T-helper 17 cell (primary cell): ENCODE measurements at regions not wholly inside any gene's neighbourhood (a gene's known extent, or its start where the extent isn't known, plus 50 kb on each side); places are given as distances from the start of the nearest gene placed in this dataset.
"Not testable (repeated sequence)": the region's sequence is repeated elsewhere in the genome, so short reads cannot be mapped to it uniquely, and the experiment has no call there.

Experiments
- ATAC-seq: fragments of 150-1000 bp; cut with Tn5 transposase; 2 replicates; pipeline ENCODE4 v1.10.0; 2021; ENCODE audit warnings: mild to moderate bottlenecking, moderate library complexity
- DNase-seq, 3 donors: peaks; one replicate each; pipeline versions ENCODE4 v3.0.0 to v3.0.0-alpha.2; 2020 to 2021
- H3K9me3 ChIP-seq: one replicate; pipeline ENCODE4 v1.7.0; 2013; ENCODE audit warnings: low read length, mild to moderate bottlenecking; ENCODE audit not compliant: control insufficient read depth, poor library complexity, severe bottlenecking
- H3K27ac Mint-ChIP-seq: one replicate; pipeline ENCODE4 v1.8.0; 2022; ENCODE audit warnings: mild to moderate bottlenecking, moderate library complexity, mixed read lengths
- H3K27me3 Mint-ChIP-seq: one replicate; pipeline ENCODE4 v1.8.0; 2022; ENCODE audit warnings: mixed read lengths
- H3K36me3 Mint-ChIP-seq: one replicate; pipeline ENCODE4 v1.8.0; 2022; ENCODE audit warnings: low read depth, mixed read lengths
- H3K4me1 Mint-ChIP-seq: one replicate; pipeline ENCODE4 v1.8.0; 2022; ENCODE audit warnings: mild to moderate bottlenecking, mixed read lengths
- H3K4me3 Mint-ChIP-seq: one replicate; pipeline ENCODE4 v1.8.0; 2022; ENCODE audit warnings: mild to moderate bottlenecking, moderate library complexity, mixed read lengths

DNA sequence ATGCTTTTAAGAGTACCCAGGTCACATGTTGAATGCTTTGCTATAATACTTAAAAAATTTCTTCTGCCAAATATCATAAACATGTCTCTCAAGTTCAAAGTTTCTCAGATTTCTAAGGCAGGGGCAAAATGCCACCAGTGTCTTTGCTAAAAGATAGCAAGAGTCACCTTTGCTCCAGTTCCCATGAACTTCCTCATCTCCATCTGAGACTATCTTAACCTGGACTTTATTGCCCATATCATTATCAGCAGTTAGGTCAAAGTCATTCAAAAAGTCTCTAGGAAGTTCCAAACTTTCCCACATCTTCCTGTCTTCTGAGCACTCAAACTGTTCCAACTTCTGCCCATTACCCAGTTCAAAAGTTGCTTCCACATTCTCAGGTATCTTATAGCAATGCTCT, 307.6 kb upstream of the TNC start:
- no peak overlapping the region for H3K4me3 Mint-ChIP-seq
- H3K27me3 Mint-ChIP-seq, result no peaks in the 10 kb centered on the region
- H3K9me3 ChIP-seq, result no peaks in the 10 kb centered on the region
- no peaks in the 10 kb centered on the region for H3K36me3 Mint-ChIP-seq
- H3K4me1 Mint-ChIP-seq, result no peaks in the 10 kb centered on the region
- DNase-seq (no peak), ATAC-seq (no peak)
- no peak overlapping the region for H3K27ac Mint-ChIP-seq

DNA sequence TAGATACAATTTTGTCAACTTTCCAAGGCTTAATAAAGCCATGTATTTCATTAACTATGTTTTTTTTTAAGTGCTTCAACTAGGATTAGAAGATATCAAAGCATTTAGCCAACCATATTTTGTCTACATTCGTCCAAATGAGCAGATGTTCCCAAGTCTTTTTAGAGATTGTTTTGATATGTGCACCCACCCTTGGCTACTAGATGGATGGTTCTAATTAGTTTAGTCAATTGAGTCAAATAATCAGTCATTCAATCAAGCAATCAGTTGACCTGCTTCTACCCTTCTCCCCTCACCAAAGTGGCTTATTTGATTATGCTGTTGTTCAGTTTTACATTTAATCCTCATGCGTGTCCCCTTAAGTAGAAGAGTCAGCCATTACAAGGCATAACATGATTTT, 319.5 kb upstream of the TNC start:
- ATAC-seq, result no peak
- H3K9me3 ChIP-seq, result no peaks in the 10 kb centered on the region
- DNase-seq, result no peak
- Mint-ChIP-seq H3K27me3 (no peaks in the 10 kb centered on the region), H3K27ac (no peak overlapping the region), H3K4me1 (no peaks in the 10 kb centered on the region), H3K36me3 (no peaks in the 10 kb centered on the region), H3K4me3 (no peak overlapping the region)

DNA sequence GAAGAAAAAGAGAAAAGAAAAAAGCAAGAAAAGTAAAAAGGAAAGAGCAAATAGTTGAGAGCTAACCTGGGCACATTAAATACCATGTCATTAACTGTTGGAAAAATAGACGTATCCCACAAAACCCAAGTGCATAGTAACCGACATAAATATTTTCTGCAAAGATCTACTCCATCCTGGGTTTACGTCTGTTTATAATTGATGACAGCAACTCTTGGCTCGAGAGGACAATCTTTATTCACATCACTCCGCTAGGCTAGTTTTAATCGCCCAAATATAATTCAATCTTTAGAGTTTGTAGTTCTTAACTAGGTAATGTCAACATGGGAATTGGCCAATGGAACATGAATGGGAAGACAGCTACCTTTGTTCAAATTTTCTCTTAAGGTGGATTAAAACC, 321.7 kb upstream of the TNC start:
- no peak overlapping the region for H3K27ac Mint-ChIP-seq

DNA sequence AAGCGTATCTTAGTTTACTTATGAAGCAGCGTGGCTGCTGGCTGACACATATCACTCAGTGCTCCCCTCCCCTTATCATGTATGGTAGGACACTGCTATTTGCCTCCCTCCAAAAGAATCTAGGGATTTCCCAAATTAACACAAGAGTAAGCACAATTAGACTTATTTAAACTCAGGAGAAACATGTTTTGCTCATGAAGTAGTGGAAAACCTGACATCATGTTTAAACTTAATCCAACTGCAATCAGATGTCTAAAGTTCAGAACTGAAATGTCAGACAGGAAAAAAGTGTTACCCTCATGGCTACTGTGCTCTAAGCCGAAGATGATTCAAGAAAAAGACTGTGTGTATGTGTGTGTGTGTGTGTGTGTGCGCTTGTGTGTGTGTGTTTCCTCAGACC, 324.1 kb upstream of the TNC start:
- H3K9me3 ChIP-seq, result no peaks in the 10 kb centered on the region
- ATAC-seq (no peak), DNase-seq (no peak)
- no peak overlapping the region for H3K27ac Mint-ChIP-seq
- H3K36me3 Mint-ChIP-seq, result no peaks in the 10 kb centered on the region
- H3K4me1 Mint-ChIP-seq, result no peaks in the 10 kb centered on the region
- no peak overlapping the region for H3K4me3 Mint-ChIP-seq
- no peaks in the 10 kb centered on the region for H3K27me3 Mint-ChIP-seq

More for the DNA sequence above, 321.7 kb upstream of the TNC start:
- Mint-ChIP-seq H3K36me3 (no peaks in the 10 kb centered on the region), H3K27me3 (no peaks in the 10 kb centered on the region), H3K4me3 (no peak overlapping the region), H3K4me1 (no peaks in the 10 kb centered on the region)
- no peaks in the 10 kb centered on the region for H3K9me3 ChIP-seq
- ATAC-seq (no peak), DNase-seq (no peak)

DNA sequence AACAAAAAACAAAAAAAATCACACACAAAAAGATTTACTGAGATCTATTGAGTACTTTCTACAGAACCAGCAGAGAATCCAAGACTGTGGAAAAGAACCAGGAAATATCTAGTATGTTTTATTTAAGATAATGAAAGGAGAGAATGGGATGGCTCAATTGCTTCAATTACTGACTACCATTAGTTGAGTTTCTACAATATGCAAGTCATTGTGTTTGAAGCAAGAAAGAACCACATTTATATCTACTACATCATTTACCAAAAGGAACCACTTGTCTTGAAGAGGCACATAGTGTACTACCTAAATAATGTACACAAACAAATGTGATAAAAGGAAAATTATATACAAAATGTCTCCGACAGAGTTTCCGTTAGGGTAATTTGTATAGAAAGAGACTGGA, 325.9 kb upstream of the TNC start:
- Mint-ChIP-seq H3K27me3 (no peaks in the 10 kb centered on the region), H3K4me1 (no peaks in the 10 kb centered on the region), H3K4me3 (no peak overlapping the region), H3K27ac (no peak overlapping the region), H3K36me3 (no peaks in the 10 kb centered on the region)
- no peak for DNase-seq
- no peaks in the 10 kb centered on the region for H3K9me3 ChIP-seq
- no peak for ATAC-seq

DNA sequence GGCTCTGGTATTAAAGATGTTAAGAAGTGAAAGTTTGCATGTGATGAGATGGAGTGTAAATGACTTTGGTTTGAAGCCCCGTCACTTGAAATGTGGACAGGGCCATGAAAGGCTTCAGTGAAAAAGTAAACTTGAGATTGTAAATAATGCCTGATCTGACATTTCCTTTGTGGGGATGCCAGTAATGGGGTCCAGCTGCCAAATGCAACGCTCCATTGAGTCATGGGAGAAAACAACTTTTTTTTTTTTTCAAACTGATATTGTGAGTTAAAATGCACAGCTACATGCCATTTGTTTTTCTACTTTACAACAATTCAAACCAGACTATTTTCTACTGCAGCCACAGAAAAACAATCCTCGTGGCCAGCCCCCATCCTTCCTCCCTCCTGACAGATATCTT, 327.0 kb upstream of the TNC start:
- Mint-ChIP-seq H3K4me3 (no peak overlapping the region), H3K4me1 (no peaks in the 10 kb centered on the region), H3K27ac (no peak overlapping the region), H3K27me3 (no peaks in the 10 kb centered on the region), H3K36me3 (no peaks in the 10 kb centered on the region)
- DNase-seq, result no peak
- no peak for ATAC-seq
- no peaks in the 10 kb centered on the region for H3K9me3 ChIP-seq

DNA sequence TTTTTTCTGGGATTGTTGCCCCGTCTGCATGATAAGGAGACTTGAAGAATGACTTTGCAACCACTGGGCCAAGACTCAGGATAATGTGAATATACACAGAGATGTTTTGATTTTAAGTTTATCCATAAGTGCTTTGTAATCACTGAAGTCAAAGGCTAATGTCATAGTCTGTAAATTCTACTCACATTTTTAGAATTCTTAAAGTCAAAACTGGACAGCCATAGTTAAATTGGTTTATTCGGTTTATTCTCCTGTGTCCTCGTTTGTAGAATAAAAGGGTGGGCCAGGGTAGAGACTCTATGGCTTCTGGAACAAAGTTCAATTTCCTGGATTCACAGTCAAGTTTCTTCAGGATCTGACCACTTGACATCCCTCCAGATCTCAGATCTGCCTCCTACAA, 327.7 kb upstream of the TNC start:
- Mint-ChIP-seq H3K4me3 (no peak overlapping the region), H3K27ac (no peak overlapping the region), H3K36me3 (no peaks in the 10 kb centered on the region), H3K27me3 (no peaks in the 10 kb centered on the region), H3K4me1 (no peaks in the 10 kb centered on the region)
- ATAC-seq, result no peak
- no peak for DNase-seq
- H3K9me3 ChIP-seq, result no peaks in the 10 kb centered on the region

DNA sequence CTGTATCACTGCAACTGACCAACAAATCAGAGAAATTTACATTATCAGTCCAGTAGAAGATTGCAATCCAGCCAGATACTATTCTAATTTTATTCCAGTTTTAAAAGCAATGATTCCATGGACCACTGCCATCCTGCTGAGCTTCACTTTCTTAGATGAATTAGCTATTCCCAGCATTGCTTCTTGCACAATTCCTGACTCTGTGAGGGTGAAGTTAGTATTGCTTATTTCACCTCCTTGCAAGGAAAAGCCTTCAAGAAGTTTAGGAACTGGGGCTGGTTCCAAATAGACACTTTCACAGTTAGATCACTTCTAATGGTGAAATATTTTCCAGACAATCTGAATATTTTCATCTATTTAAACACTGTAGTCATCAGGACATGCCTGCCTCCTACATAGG, 338.6 kb upstream of the TNC start:
- DNase-seq (no peak), ATAC-seq (no peak)
- peaks cover 43% of the 10 kb centered on the region for H3K27me3 Mint-ChIP-seq
- no peak overlapping the region for H3K27ac Mint-ChIP-seq
- H3K4me3 Mint-ChIP-seq, result no peak overlapping the region
- H3K9me3 ChIP-seq, result no peaks in the 10 kb centered on the region
- H3K36me3 Mint-ChIP-seq, result peaks cover 3% of the 10 kb centered on the region
- no peaks in the 10 kb centered on the region for H3K4me1 Mint-ChIP-seq

DNA sequence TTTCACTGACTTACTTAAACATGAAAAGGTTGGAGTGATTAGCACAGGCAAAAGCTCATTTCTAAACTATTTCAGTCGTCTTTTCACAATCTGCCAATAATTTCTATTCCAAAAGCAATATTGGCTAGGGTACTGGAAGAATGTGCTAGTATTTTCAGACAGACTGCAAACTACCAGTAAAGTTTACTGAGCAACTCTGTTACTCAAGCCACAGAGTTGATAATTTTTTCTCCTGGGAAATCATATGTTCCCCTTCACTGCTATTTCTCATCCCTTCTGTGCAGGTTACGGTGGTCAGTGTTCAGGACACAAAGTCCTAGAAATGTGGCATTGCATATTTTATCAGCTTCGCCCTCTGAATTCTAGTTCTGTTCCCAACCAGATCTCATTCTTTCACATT, 343.3 kb upstream of the TNC start:
- no peaks in the 10 kb centered on the region for H3K4me1 Mint-ChIP-seq
- H3K27ac Mint-ChIP-seq, result no peak overlapping the region
- H3K4me3 Mint-ChIP-seq, result no peak overlapping the region
- no peak for DNase-seq
- H3K9me3 ChIP-seq, result no peaks in the 10 kb centered on the region
- peaks cover 45% of the 10 kb centered on the region for H3K27me3 Mint-ChIP-seq
- no peak for ATAC-seq
- H3K36me3 Mint-ChIP-seq, result peaks cover 2% of the 10 kb centered on the region

DNA sequence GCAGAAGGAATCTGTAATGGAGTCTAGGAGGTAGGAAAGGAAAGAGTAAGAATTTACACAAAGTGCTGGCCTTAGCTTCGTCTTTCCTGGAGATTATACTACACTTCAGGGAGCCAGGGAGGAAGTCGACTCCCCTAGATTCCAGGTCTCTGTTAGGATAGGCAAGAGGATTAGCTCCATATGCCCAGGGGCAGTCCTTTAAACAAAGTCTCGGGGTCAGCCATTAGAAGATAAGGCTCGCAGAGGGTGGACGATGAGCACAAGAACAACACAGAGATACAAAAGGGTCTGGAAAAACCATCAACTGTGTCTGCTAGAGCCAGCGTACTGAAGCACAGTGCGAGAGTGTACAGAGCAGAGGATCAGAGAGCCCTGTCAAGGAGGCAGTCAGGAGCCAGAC, 344.7 kb upstream of the TNC start:
- Mint-ChIP-seq H3K27ac (no peak overlapping the region), H3K27me3 (peaks cover 42% of the 10 kb centered on the region), H3K4me1 (no peaks in the 10 kb centered on the region), H3K36me3 (peaks cover 2% of the 10 kb centered on the region), H3K4me3 (no peak overlapping the region)
- H3K9me3 ChIP-seq, result no peaks in the 10 kb centered on the region
- DNase-seq (no peak), ATAC-seq (no peak)

DNA sequence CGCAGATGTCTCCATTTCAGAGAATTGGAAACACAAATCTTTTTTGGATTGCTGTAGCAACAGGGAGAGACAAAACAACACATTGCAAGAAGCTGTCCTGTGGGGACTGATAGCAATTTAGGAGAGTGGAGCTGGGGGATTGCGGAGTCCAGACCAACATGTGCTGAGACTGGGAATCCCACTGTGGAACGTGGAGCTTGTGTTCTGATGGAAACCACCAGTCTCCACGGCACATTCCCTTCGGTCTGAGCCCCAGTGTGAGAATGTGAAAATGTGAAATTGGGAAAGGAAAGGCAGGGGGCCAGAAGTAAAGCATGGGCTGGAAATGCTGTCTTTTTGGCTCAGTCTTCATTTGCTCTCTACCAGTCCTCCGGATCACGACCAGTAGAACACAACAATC, 348.8 kb upstream of the TNC start:
- peaks cover 28% of the 10 kb centered on the region for H3K27me3 Mint-ChIP-seq
- DNase-seq, result no peak
- no peaks in the 10 kb centered on the region for H3K9me3 ChIP-seq
- no peaks in the 10 kb centered on the region for H3K4me1 Mint-ChIP-seq
- no peaks in the 10 kb centered on the region for H3K36me3 Mint-ChIP-seq
- no peak for ATAC-seq
- no peak overlapping the region for H3K4me3 Mint-ChIP-seq
- no peak overlapping the region for H3K27ac Mint-ChIP-seq

DNA sequence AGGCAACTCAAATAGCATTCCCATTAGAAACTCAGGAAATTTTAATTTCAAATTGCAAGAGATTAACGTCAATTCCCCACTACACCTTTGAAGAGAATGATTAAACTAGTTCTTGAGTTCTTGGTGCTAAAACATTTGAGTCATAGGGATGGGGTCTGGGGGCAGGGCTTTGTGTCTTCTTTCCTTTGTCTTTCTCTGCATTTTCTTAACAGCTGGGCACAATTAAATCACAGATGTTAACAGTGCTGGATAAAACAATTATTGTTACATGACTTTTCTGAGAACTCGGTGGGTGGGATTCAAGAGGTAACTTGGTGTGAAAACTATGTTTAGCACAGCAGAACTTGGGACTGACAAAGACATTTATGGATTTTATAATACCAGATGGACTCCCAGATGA, 351.9 kb upstream of the TNC start:
- Mint-ChIP-seq H3K4me1 (no peaks in the 10 kb centered on the region), H3K4me3 (no peak overlapping the region), H3K36me3 (no peaks in the 10 kb centered on the region), H3K27me3 (peaks cover 36% of the 10 kb centered on the region), H3K27ac (no peak overlapping the region)
- DNase-seq (no peak), ATAC-seq (no peak)
- H3K9me3 ChIP-seq, result no peaks in the 10 kb centered on the region

DNA sequence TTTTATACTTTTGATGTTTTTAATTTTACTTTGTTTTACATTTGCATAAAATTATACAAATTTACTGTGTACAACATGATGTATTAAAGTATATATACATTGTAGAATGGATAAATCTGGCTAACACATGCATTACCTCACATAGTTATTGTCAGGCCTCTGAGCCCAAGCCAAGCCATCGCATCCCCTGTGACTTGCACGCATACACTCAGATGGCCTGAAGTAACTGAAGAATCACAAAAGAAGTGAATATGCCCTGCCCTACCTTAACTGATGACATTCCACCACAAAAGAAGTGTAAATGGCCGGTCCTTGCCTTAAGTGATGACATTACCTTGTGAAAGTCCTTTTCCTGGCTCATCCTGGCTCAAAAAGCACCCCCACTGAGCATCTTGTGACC, 355.1 kb upstream of the TNC start:
- H3K4me1 Mint-ChIP-seq, ATAC-seq, H3K27ac Mint-ChIP-seq, H3K36me3 Mint-ChIP-seq, DNase-seq, H3K9me3 ChIP-seq, H3K4me3 Mint-ChIP-seq: not testable (repeated sequence)
- peaks cover 34% of the 10 kb centered on the region for H3K27me3 Mint-ChIP-seq

DNA sequence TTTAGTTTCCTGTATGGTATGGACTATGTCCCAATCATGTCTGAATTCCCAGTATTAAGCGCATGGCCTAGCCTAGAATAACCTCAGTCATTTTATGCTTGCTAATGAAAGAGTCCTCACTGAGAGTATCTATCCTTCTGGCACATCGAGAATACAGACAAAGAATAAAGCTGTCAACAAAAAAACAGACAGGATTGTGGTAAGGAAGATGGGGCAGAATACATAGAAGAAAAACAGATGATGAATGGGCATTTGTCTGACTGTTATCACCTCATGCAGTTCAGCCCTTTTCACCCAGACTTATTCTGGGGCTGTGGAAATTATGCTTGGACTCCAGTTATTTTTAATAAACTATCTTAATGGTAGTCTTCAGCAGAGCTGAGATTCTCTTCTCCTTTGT, 363.8 kb upstream of the TNC start:
- Mint-ChIP-seq H3K27me3 (peaks cover 25% of the 10 kb centered on the region), H3K4me3 (no peak overlapping the region), H3K27ac (no peak overlapping the region), H3K4me1 (peaks cover 3% of the 10 kb centered on the region), H3K36me3 (no peaks in the 10 kb centered on the region)
- ATAC-seq, result no peak
- DNase-seq, result no peak
- no peaks in the 10 kb centered on the region for H3K9me3 ChIP-seq

DNA sequence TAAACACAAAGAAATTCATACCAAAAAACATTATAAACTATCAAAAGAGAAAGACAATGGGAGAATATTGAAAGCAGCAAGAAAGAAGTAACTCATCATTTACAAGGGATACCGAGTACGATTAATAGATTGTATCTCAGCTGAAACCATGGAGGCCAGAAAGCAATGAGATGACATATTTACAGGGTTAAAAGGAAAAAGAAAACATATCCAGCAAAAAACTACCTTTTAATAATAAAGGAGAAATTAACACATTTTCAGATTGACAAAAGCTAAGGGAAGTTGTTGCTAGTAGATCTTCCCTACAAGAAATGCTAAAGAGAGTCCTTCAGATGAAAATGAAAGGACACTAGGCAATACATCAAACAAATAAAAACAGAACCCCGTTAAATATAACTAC, 364.8 kb upstream of the TNC start:
- H3K4me3 Mint-ChIP-seq, result no peak overlapping the region
- ATAC-seq, result no peak
- peaks cover 26% of the 10 kb centered on the region for H3K27me3 Mint-ChIP-seq
- H3K36me3 Mint-ChIP-seq, result no peaks in the 10 kb centered on the region
- H3K4me1 Mint-ChIP-seq, result peaks cover 3% of the 10 kb centered on the region
- DNase-seq, result no peak
- H3K27ac Mint-ChIP-seq, result no peak overlapping the region
- H3K9me3 ChIP-seq, result no peaks in the 10 kb centered on the region
